Endothelial cell of umbilical vein (primary cell): ENCODE measurements at regions not wholly inside any gene's neighbourhood (a gene's known extent, or its start where the extent isn't known, plus 50 kb on each side); places are given as distances from the start of the nearest gene placed in this dataset.

Source experiments
- BruUV-seq: library from RNA; stranded (reverse); fragments of 400-500 nt; replicated peaks from 2 replicates; lab custom pipeline; 2021; lab: Mats Ljungman, UMichigan
- CTCF ChIA-PET: fragments of 300-600, 350-600 bp; sonication (Branson Sonifier 250); formaldehyde crosslinking; loops from one replicate; lab custom pipeline; 2021; ENCODE audit warnings: antibody characterized with exemption, inconsistent platforms; lab: Charles Lee
- POLR2A ChIA-PET: fragments of 300-600, 350-600 bp; sonication (Branson Sonifier 250); formaldehyde crosslinking; loops from one replicate; lab custom pipeline; 2021; ENCODE audit warnings: antibody characterized with exemption, inconsistent platforms; lab: Charles Lee
- DNase-seq: peaks from one replicate; pipeline ENCODE4 v3.0.0-alpha.2; 2011; ENCODE audit warnings: low read depth, low spot score
- FAIRE-seq: peaks from 2 replicates; lab custom pipeline; 2011; peaks lifted over from hg19 to GRCh38; lab: Jason Lieb, UNC
- H2AFZ ChIP-seq: 2 replicates; pipeline ENCODE4 v1.6.0; 2012; ENCODE audit warnings: low read depth, low read length, control low read depth, inconsistent platforms
- H3K27ac ChIP-seq: 2 replicates; pipeline ENCODE4 v1.5.1; 2011; ENCODE audit warnings: low read depth, mild to moderate bottlenecking, control low read depth, low read length, moderate library complexity; ENCODE audit not compliant: insufficient read depth
- H3K27me3 ChIP-seq, 2 experiments: 2 replicates each; pipeline versions ENCODE4 v1.6.0 to v1.6.1; 2011; ENCODE audit warnings: low read length in 2 of 2, mixed read lengths in 1 of 2; ENCODE audit not compliant: control insufficient read depth in 2 of 2, insufficient read depth in 2 of 2
- H3K36me3 ChIP-seq, 2 experiments: 2 replicates in 1 of 2; 3 replicates in 1 of 2; pipeline ENCODE4 v1.5.1; 2011; ENCODE audit warnings: low read length in 2 of 2, mild to moderate bottlenecking in 1 of 2, moderate library complexity in 1 of 2; ENCODE audit not compliant: control insufficient read depth in 2 of 2, insufficient read depth in 2 of 2; ENCODE audit errors: extremely low read depth in 1 of 2
- H3K4me1 ChIP-seq: 3 replicates; pipeline ENCODE4 v1.5.1; 2011; ENCODE audit warnings: mild to moderate bottlenecking, low read length; ENCODE audit not compliant: control insufficient read depth, insufficient read depth; ENCODE audit errors: extremely low read depth
- H3K4me2 ChIP-seq: 2 replicates; pipeline ENCODE4 v1.6.1; 2011; ENCODE audit warnings: low read length, control low read depth, mixed read lengths; ENCODE audit not compliant: insufficient read depth
- H3K4me3 ChIP-seq, 3 experiments: fragments of 200-600 bp in 1 of 3; sonication (generic), shearing (Covaris generic) in 1 of 3; replicated peaks in 1 of 3; 2 replicates each; pipeline ENCODE4 v1.5.1; 2011 to 2016; ENCODE audit warnings: control low read depth in 3 of 3, low read length in 3 of 3, mild to moderate bottlenecking in 2 of 3, inconsistent platforms in 1 of 3, low read depth in 1 of 3, moderate library complexity in 1 of 3; ENCODE audit not compliant: insufficient read depth in 1 of 3
- H3K79me2 ChIP-seq: 2 replicates; pipeline ENCODE4 v1.6.0; 2012; ENCODE audit warnings: low read length, inconsistent platforms; ENCODE audit not compliant: control insufficient read depth, insufficient read depth
- H3K9ac ChIP-seq: replicated peaks from 2 replicates; pipeline ENCODE3; 2011; ENCODE audit warnings: low read length, control low read depth; ENCODE audit not compliant: insufficient read depth; ENCODE audit errors: extremely low read depth
- H3K9me1 ChIP-seq: replicated peaks from 3 replicates; pipeline ENCODE4 v1.6.0; 2011; ENCODE audit warnings: mild to moderate bottlenecking, low read length; ENCODE audit not compliant: control insufficient read depth, insufficient read depth; ENCODE audit errors: extremely low read depth
- H3K9me3 ChIP-seq: replicated peaks from 2 replicates; pipeline ENCODE4 v1.5.1; 2012; ENCODE audit warnings: low read length, inconsistent platforms; ENCODE audit not compliant: control insufficient read depth, insufficient read depth
- H4K20me1 ChIP-seq: replicated peaks from 2 replicates; pipeline ENCODE3; 2011; ENCODE audit warnings: mild to moderate bottlenecking, low read length; ENCODE audit not compliant: control insufficient read depth, insufficient read depth; ENCODE audit errors: extremely low read depth
- EZH2 ChIP-seq: IDR thresholded peaks from 2 replicates; pipeline ENCODE4 v1.6.1; 2012; ENCODE audit warnings: borderline replicate concordance, low read depth, mild to moderate bottlenecking, moderate library complexity, low read length, inconsistent platforms; ENCODE audit not compliant: severe bottlenecking
- FOS ChIP-seq: IDR thresholded peaks from 2 replicates; pipeline ENCODE4 v1.6.1; 2011; ENCODE audit warnings: mild to moderate bottlenecking, low read length, moderate library complexity, borderline replicate concordance; ENCODE audit not compliant: insufficient read depth
- GATA2 ChIP-seq: IDR thresholded peaks from 2 replicates; pipeline ENCODE4 v1.7.0; 2011; ENCODE audit warnings: low read depth, mild to moderate bottlenecking, moderate library complexity, mixed read lengths, low read length; ENCODE audit not compliant: insufficient read length, insufficient read depth
- JUN ChIP-seq: IDR thresholded peaks from 2 replicates; pipeline ENCODE4 v1.6.1; 2011; ENCODE audit warnings: borderline replicate concordance, low read depth; ENCODE audit not compliant: insufficient read length, insufficient read depth
- MYC ChIP-seq: IDR thresholded peaks from one replicate; pipeline ENCODE4 v1.6.1; 2011; ENCODE audit warnings: mild to moderate bottlenecking, low read depth, low read length
- POLR2A ChIP-seq: IDR thresholded peaks from 2 replicates; pipeline ENCODE4 v1.6.1; 2012; ENCODE audit warnings: low read depth, mild to moderate bottlenecking, control low read depth, low read length
- POLR2AphosphoS5 ChIP-seq: IDR thresholded peaks from 2 replicates; pipeline ENCODE4 v1.6.1; 2012; ENCODE audit warnings: low read depth, mild to moderate bottlenecking, control low read depth, low read length, moderate library complexity; ENCODE audit not compliant: insufficient read depth
- dilution Hi-C: fragments of 300-500 bp; cut with MboI; formaldehyde crosslinking; loops from one replicate; pipeline ENCODE4 v1.15.0; 2019; ENCODE audit warnings: low sequenced_read_pairs; ENCODE audit not compliant: extremely low pct_ligation_motif_present
- intact Hi-C: fragments of 100-400 bp; cut with micrococcal nuclease; formaldehyde crosslinking; loops from one replicate; pipeline ENCODE4 v1.10.0; 2022
- TF ChIP-seq, protein P1 (sequence below): IDR thresholded peaks from 2 replicates; pipeline ENCODE4 v1.6.1; 2011; ENCODE audit not compliant: insufficient read depth, insufficient read length
- TF ChIP-seq, protein P2 (sequence below), 2 donors: IDR thresholded peaks; 1 replicate in 1 of 2; 2 replicates in 1 of 2; pipeline ENCODE4 v1.5.1; 2011; ENCODE audit warnings: low read length in 2 of 2, mild to moderate bottlenecking in 2 of 2, moderate library complexity in 2 of 2, control low read depth in 1 of 2, inconsistent platforms in 1 of 2, low read depth in 1 of 2; ENCODE audit not compliant: insufficient read depth in 1 of 2; ENCODE audit errors: extremely low read depth in 1 of 2

DNA sequence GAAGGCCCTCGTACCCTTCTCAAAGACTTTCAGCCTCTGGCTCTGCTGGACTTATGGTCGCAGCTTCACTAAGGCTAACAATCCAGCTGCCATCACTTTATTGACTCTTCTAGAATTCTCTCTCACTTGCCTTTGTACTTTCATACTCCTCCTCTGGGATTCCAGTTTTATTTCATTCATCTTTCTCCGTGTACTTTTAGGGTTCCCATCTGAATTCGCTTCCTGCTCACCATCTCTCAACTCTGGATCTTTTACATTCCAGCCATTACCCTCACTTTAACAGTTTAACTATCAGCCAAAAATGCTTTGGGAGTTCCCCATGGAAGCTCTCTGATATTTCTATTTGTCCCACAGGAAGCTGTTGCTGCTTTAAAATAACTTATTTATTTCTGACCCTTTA lies 149.3 kb upstream of the KL start:
- TF ChIP-seq, protein P1, sequence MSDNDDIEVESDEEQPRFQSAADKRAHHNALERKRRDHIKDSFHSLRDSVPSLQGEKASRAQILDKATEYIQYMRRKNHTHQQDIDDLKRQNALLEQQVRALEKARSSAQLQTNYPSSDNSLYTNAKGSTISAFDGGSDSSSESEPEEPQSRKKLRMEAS = no peak
- no peak for TF ChIP-seq FOS
- no peak for TF ChIP-seq GATA2
- TF ChIP-seq POLR2AphosphoS5 = no peak
- TF ChIP-seq EZH2 = no peak
- TF ChIP-seq, protein P2, sequence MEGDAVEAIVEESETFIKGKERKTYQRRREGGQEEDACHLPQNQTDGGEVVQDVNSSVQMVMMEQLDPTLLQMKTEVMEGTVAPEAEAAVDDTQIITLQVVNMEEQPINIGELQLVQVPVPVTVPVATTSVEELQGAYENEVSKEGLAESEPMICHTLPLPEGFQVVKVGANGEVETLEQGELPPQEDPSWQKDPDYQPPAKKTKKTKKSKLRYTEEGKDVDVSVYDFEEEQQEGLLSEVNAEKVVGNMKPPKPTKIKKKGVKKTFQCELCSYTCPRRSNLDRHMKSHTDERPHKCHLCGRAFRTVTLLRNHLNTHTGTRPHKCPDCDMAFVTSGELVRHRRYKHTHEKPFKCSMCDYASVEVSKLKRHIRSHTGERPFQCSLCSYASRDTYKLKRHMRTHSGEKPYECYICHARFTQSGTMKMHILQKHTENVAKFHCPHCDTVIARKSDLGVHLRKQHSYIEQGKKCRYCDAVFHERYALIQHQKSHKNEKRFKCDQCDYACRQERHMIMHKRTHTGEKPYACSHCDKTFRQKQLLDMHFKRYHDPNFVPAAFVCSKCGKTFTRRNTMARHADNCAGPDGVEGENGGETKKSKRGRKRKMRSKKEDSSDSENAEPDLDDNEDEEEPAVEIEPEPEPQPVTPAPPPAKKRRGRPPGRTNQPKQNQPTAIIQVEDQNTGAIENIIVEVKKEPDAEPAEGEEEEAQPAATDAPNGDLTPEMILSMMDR (IDR thresholded peaks at IDR 0.05; ENCODE audit: extremely low read depth in 1 of 2, insufficient read depth in 1 of 2, low read depth in 1 of 2, low read length in 2 of 2) = no peak
- TF ChIP-seq JUN = no peak
- no peak for TF ChIP-seq POLR2A
- no peak for TF ChIP-seq MYC
- dilution Hi-C loops (no loop called here), intact Hi-C loops (no loop called here)
- FAIRE-seq (no peak), DNase-seq (no peak)
- Histone ChIP-seq H3K9me1 (no peaks in the 10 kb centered on the region), H2AFZ (no peak overlapping the region), H3K36me3 (no peaks in the 10 kb centered on the region), H3K4me3 (no peak overlapping the region), H3K27ac (no peak overlapping the region), H3K4me1 (no peaks in the 10 kb centered on the region), H3K79me2 (no peaks in the 10 kb centered on the region), H3K27me3 (peaks cover 14 to 21% of the 10 kb centered on the region in 2 experiments), H3K4me2 (no peak overlapping the region), H3K9me3 (no peaks in the 10 kb centered on the region), H4K20me1 (no peaks in the 10 kb centered on the region), H3K9ac (no peak overlapping the region)
- ChIA-PET POLR2A (no interaction called here), CTCF (no interaction called here)
- no TSS peak for BruUV-seq
